C1 segment of cervical spinal cord (tissue), 14 donors: ENCODE measurements at regions not wholly inside any gene's neighbourhood (a gene's known extent, or its start where the extent isn't known, plus 50 kb on each side); places are given as distances from the start of the nearest gene placed in this dataset.

Experiments
- DNase-seq, 14 donors: peaks; one replicate each; lab custom pipeline; 2025; lab: John Stamatoyannopoulos, UW

GRCh38 chr3:103342205-103342731, 907.5 kb downstream of the ZPLD1 start:
- no peak for DNase-seq

- no peak for DNase-seq
Observed at GRCh38 chr3:103349760-103350159, 914.9 kb downstream of the ZPLD1 start.

GRCh38 chr3:103365467-103365866, 930.7 kb downstream of the ZPLD1 start:
- no peak for DNase-seq

GRCh38 chr3:103367481-103367880, 932.7 kb downstream of the ZPLD1 start:
- no peak for DNase-seq

GRCh38 chr3:103371411-103371810, 936.6 kb downstream of the ZPLD1 start:
- DNase-seq: no peak

GRCh38 chr3:103372031-103372430, 937.2 kb downstream of the ZPLD1 start:
- no peak for DNase-seq

GRCh38 chr3:103380391-103380790, 945.6 kb downstream of the ZPLD1 start:
- no peak for DNase-seq

- DNase-seq: no peak
Observed at GRCh38 chr3:103381296-103382079, 946.7 kb downstream of the ZPLD1 start.

GRCh38 chr3:103385961-103386656, 951.3 kb downstream of the ZPLD1 start:
- no peak for DNase-seq

- DNase-seq: no peak
Observed at GRCh38 chr3:103388214-103388613, 953.4 kb downstream of the ZPLD1 start.

GRCh38 chr3:103389356-103389755, 954.5 kb downstream of the ZPLD1 start:
- DNase-seq: no peak

- no peak for DNase-seq
Observed at GRCh38 chr3:103393395-103394186, 958.8 kb downstream of the ZPLD1 start.

- no peak for DNase-seq
Observed at GRCh38 chr3:103403191-103403590, 968.4 kb downstream of the ZPLD1 start.

GRCh38 chr3:103406320-103406850, 971.6 kb downstream of the ZPLD1 start:
- DNase-seq: no peak

GRCh38 chr3:103410231-103410630, 975.4 kb downstream of the ZPLD1 start:
- no peak for DNase-seq

- DNase-seq: no peak
Observed at GRCh38 chr3:103421460-103421859, 986.6 kb downstream of the ZPLD1 start.

GRCh38 chr3:103437883-103438282, 1003.1 kb downstream of the ZPLD1 start:
- DNase-seq: no peak

GRCh38 chr3:103440539-103441203, 1005.9 kb downstream of the ZPLD1 start:
- no peak for DNase-seq

GRCh38 chr3:103446953-103447629, 1012.3 kb downstream of the ZPLD1 start:
- DNase-seq: no peak

GRCh38 chr3:103453152-103453551, 1018.3 kb downstream of the ZPLD1 start:
- DNase-seq: no peak

- no peak for DNase-seq
Observed at GRCh38 chr3:103459815-103460214, 1025.0 kb downstream of the ZPLD1 start.
